Pancreas (tissue), 10 donors: ENCODE measurements at regions not wholly inside any gene's neighbourhood (a gene's known extent, or its start where the extent isn't known, plus 50 kb on each side); places are given as distances from the start of the nearest gene placed in this dataset.
A peak's percentile ranks its signal among the peaks of the same experiment; 100 is the strongest.

Experiments
- ATAC-seq, 4 donors: fragments of 200-7000 bp; cut with Tn5 transposase; one replicate each; pipeline versions ENCODE4 v1.8.0 to v1.9.1; 2020; ENCODE audit warnings: mild to moderate bottlenecking in 4 of 4, moderate library complexity in 4 of 4
- DNase-seq, 6 donors: peaks; one replicate each; pipeline ENCODE4 v3.0.0-alpha.2; 2020
- FAIRE-seq: peaks from 2 replicates; lab custom pipeline; 2012; peaks lifted over from hg19 to GRCh38; lab: Jason Lieb, UNC
- H3K27ac ChIP-seq, 4 donors: fragments of 200-600 bp; sonication (generic); 1 replicate in 3 of 4; 2 replicates in 1 of 4; pipeline versions ENCODE4 v1.5.0 to v1.8.0; 2020
- H3K27me3 ChIP-seq, 4 donors: fragments of 200-600 bp; one replicate each; pipeline ENCODE4 v1.8.0; 2021
- H3K36me3 ChIP-seq, 3 donors: fragments of 200-600 bp; sonication (generic) in 1 of 3; one replicate each; pipeline versions ENCODE4 v1.5.0 to v1.8.0; 2020 to 2021
- H3K4me1 ChIP-seq, 3 donors: fragments of 200-600 bp; one replicate each; pipeline ENCODE4 v1.8.0; 2021
- H3K4me3 ChIP-seq, 4 donors: fragments of 200-600 bp; sonication (generic) in 2 of 4; one replicate each; pipeline versions ENCODE4 v1.5.0 to v1.8.0; 2020 to 2021
- H3K9me3 ChIP-seq, 4 donors: fragments of 200-600 bp; one replicate each; pipeline ENCODE4 v1.8.0; 2021
- WGBS, 2 donors: extraction: QIAGEN DNeasy Blood & Tissue Kit; methylation state at CpG; one replicate each; pipeline ENCODE4 v1.1.7; 2013; 5-methylcytosine and 5-hydroxymethylcytosine counted together
- intact Hi-C, 3 donors: fragments of 100-400 bp; cut with DNase I; formaldehyde crosslinking; loops; one replicate each; pipeline versions ENCODE4 v1.11.1 to v1.14.2; 2022
- TF ChIP-seq, protein P1 (sequence below), 4 donors: fragments of 200-600 bp; sonication (generic) in 3 of 4; IDR thresholded peaks; one replicate each; pipeline versions ENCODE4 v1.5.0 to v1.8.0; 2021; ENCODE audit warnings: antibody characterized with exemption in 4 of 4
- donor health status: healthy with polysubstance abuse.
- donor health status: DM: no; HTN: no; CAD: no; lungs with moderate emphysema.
- donor health status: DM: no; HTN: no; CAD: no.
- donor health status: control.
- donor health status: control.
- donor health status: Bipolar disorder and iron deficiency.
- donor health status: DM: yes; HTN: yes; CAD: no.
- donor health status: DM: no; HTN: no; CAD: no.
- donor health status: DM: no; HTN: no; CAD: no.
- donor health status: DM: yes; HTN: yes; CAD: no.

DNA sequence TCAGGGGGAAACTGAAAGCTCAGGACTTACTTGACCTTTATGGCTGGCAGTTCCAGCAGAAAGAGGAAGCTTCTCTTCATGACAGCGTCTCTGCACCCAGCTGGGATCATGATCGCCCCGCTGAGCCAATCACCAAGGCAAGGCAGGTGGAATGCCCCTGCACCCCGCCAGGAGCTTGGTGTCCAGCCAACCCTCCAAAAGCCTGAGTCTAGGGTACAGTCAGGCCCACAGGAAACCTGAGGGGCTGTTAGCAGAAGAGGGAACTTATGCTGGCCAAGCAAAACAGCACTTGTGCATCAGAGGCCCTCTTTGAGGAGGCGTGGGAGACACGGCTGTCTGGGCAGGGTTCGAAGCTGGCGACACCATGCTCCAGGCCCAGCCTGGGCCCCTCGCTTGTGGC, 188.3 kb upstream of the GMDS start:
- intact Hi-C loops, result no loop called here
- TF ChIP-seq, protein P1, sequence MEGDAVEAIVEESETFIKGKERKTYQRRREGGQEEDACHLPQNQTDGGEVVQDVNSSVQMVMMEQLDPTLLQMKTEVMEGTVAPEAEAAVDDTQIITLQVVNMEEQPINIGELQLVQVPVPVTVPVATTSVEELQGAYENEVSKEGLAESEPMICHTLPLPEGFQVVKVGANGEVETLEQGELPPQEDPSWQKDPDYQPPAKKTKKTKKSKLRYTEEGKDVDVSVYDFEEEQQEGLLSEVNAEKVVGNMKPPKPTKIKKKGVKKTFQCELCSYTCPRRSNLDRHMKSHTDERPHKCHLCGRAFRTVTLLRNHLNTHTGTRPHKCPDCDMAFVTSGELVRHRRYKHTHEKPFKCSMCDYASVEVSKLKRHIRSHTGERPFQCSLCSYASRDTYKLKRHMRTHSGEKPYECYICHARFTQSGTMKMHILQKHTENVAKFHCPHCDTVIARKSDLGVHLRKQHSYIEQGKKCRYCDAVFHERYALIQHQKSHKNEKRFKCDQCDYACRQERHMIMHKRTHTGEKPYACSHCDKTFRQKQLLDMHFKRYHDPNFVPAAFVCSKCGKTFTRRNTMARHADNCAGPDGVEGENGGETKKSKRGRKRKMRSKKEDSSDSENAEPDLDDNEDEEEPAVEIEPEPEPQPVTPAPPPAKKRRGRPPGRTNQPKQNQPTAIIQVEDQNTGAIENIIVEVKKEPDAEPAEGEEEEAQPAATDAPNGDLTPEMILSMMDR (IDR thresholded peaks at IDR 0.05), result no peak
- no peaks in the 10 kb centered on the region for H3K9me3 ChIP-seq
- H3K4me1 ChIP-seq, result no peaks in the 10 kb centered on the region
- DNase-seq, result no peak
- WGBS, 2 donors, result 94% methylated on average over 9 of the region's 9 CpGs
- no peaks in the 10 kb centered on the region for H3K36me3 ChIP-seq
- no peak for FAIRE-seq
- H3K27ac ChIP-seq, result no peak overlapping the region
- no peak overlapping the region for H3K4me3 ChIP-seq
- no peak for ATAC-seq
- H3K27me3 ChIP-seq, result no peaks in the 10 kb centered on the region

DNA sequence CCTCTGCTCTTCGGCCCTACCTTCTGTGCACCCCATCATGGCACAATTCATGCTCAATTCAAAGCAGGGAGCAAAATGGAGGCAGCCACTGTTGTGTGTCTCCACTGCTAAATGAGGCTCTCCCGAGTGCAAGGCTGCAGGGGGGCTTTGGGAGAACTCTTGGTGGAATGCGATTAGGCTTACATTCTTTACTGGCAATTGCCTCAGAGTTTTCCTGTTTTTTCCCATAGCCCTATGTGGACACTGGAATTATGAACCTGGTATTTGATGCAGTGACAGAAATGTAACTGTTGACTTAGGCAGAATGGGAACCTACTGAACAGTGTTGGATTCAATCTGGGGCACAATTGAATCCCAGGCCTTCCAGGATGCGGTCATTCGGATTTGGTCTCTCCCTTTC, 187.9 kb upstream of the GMDS start:
- no peak for ATAC-seq
- no peak for DNase-seq
- TF ChIP-seq, protein P1 (IDR thresholded peaks at IDR 0.05), result no peak
- no peaks in the 10 kb centered on the region for H3K36me3 ChIP-seq
- 96 to 98% methylated on average over 5 of the region's 5 CpGs for WGBS, 2 donors
- H3K27ac ChIP-seq, result no peak overlapping the region
- H3K27me3 ChIP-seq, result no peaks in the 10 kb centered on the region
- intact Hi-C loops, result no loop called here
- no peak for FAIRE-seq
- no peaks in the 10 kb centered on the region for H3K4me1 ChIP-seq
- no peaks in the 10 kb centered on the region for H3K9me3 ChIP-seq
- H3K4me3 ChIP-seq, result no peak overlapping the region

DNA sequence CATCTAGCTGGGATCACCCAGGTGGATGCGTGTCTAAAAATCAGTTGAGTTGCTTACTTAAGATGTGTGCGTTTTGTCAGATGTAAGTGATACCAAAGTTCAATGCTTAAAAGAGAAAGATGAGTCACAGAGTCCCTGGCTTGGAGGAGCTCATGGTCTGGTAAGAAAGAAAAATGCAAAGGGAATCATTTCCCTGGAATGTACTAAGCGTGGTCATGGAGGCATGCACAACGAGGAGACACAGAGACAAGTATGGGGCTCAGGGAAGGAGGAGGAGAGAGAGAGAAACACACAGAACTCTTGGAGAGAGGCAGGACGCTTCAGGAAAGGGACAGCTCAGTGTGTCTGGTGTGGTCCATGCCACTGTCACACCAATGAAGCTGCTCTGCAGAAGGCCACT, 186.9 kb upstream of the GMDS start:
- intact Hi-C loops, result no loop called here
- DNase-seq, result no peak
- TF ChIP-seq, protein P1 (IDR thresholded peaks at IDR 0.05), result no peak
- WGBS, 2 donors, result 91 to 93% methylated on average over 5 of the region's 5 CpGs
- Histone ChIP-seq H3K36me3 (no peaks in the 10 kb centered on the region), H3K9me3 (no peaks in the 10 kb centered on the region), H3K27me3 (no peaks in the 10 kb centered on the region), H3K27ac (no peak overlapping the region), H3K4me1 (no peaks in the 10 kb centered on the region), H3K4me3 (no peak overlapping the region)
- peak in 1 of 4 donors; percentile 45 for ATAC-seq
- FAIRE-seq, result no peak

DNA sequence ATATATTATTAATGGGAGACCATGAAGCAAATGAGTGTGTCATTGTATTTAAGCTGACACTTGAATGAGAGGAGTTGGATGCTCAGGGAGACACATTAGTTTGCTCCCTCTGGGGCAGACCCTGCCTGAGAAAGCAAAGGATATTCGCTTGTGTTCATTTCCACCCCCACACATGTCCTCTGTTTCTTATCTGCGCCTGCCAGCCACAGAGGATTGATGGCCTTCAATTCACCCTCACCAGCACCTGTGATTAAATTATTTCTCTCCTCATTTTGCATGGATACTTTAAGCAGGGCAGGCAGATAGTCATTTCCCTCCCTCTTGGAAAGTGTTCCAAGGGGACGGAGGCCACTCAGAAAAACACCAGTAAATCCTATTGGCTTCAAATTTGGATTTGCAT, 185.2 kb upstream of the GMDS start:
- no peak overlapping the region for H3K4me3 ChIP-seq
- WGBS, 2 donors, result 86 to 90% methylated on average over 3 of the region's 3 CpGs
- no peak overlapping the region for H3K27ac ChIP-seq
- H3K36me3 ChIP-seq, result no peaks in the 10 kb centered on the region
- ATAC-seq (no peak), FAIRE-seq (no peak), DNase-seq (no peak)
- H3K27me3 ChIP-seq, result no peaks in the 10 kb centered on the region
- TF ChIP-seq, protein P1 (IDR thresholded peaks at IDR 0.05), result no peak
- intact Hi-C loops, result no loop called here
- H3K9me3 ChIP-seq, result no peaks in the 10 kb centered on the region
- H3K4me1 ChIP-seq, result no peaks in the 10 kb centered on the region

DNA sequence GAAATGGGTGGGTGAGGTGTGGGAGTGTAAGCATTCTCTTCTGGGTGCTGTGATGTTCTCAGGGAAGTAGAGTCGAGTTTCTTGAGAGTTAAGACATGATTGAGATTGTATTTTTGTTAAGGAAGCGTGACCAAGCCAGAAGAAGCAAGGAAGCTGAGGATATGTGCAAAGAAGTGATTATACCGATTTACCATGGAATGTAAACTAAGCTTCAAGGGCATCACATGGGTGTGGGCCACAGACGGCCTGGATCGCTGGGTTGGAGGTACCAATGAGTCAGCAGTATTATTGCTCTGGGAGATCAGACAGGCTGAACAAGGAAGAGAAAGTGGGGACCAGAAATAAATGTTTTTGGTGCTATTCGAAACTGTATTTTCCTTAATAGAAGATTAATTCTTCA, 184.1 kb upstream of the GMDS start:
- no peak for DNase-seq
- TF ChIP-seq, protein P1 (IDR thresholded peaks at IDR 0.05), result no peak
- ATAC-seq, result no peak
- FAIRE-seq, result no peak
- Histone ChIP-seq H3K27ac (no peak overlapping the region), H3K9me3 (no peaks in the 10 kb centered on the region), H3K4me1 (no peaks in the 10 kb centered on the region), H3K4me3 (no peak overlapping the region), H3K36me3 (no peaks in the 10 kb centered on the region), H3K27me3 (no peaks in the 10 kb centered on the region)
- intact Hi-C loops, result no loop called here
- 82 to 89% methylated on average over 6 of the region's 6 CpGs for WGBS, 2 donors
